Hypothalamus (tissue), 51 donors: ENCODE measurements at regions not wholly inside any gene's neighbourhood (a gene's known extent, or its start where the extent isn't known, plus 50 kb on each side); places are given as distances from the start of the nearest gene placed in this dataset.
A peak's percentile ranks its signal among the peaks of the same experiment; 100 is the strongest.
"Not testable (repeated sequence)": the region's sequence is repeated elsewhere in the genome, so short reads cannot be mapped to it uniquely, and the experiment has no call there.

Experiments
- DNase-seq, 51 donors: peaks; one replicate each; lab custom pipeline; 2025; lab: John Stamatoyannopoulos, UW

GRCh38 chr2:129178356-129178755 is 801.1 kb upstream of the RAB6C start:
- peak in 22 of 51 donors; percentile 4 to 71 (median 25) for DNase-seq

- DNase-seq, result no peak
These were observed 800.3 kb upstream of the RAB6C start for GRCh38 chr2:129179199-129179598.

- DNase-seq, result no peak
These were observed 799.2 kb upstream of the RAB6C start for GRCh38 chr2:129180124-129180716.

GRCh38 chr2:129181433-129181832 is 798.0 kb upstream of the RAB6C start:
- DNase-seq, result no peak

GRCh38 chr2:129181963-129182362 is 797.5 kb upstream of the RAB6C start:
- no peak for DNase-seq

- no peak for DNase-seq
These were observed 792.1 kb upstream of the RAB6C start for GRCh38 chr2:129187343-129187742.

- no peak for DNase-seq
These were observed 791.0 kb upstream of the RAB6C start for GRCh38 chr2:129188451-129188850.

- no peak for DNase-seq
These were observed 789.7 kb upstream of the RAB6C start for GRCh38 chr2:129189617-129190319.

- DNase-seq, result no peak
These were observed 789.0 kb upstream of the RAB6C start for GRCh38 chr2:129190494-129190893.

- no peak for DNase-seq
These were observed 787.9 kb upstream of the RAB6C start for GRCh38 chr2:129191530-129191929.

GRCh38 chr2:129192117-129192516 is 787.3 kb upstream of the RAB6C start:
- no peak for DNase-seq

GRCh38 chr2:129192841-129193253 is 786.6 kb upstream of the RAB6C start:
- no peak for DNase-seq

- DNase-seq, result no peak
These were observed 785.5 kb upstream of the RAB6C start for GRCh38 chr2:129193961-129194360.

- no peak for DNase-seq
These were observed 780.0 kb upstream of the RAB6C start for GRCh38 chr2:129199501-129199900.

- DNase-seq, result no peak
These were observed 777.8 kb upstream of the RAB6C start for GRCh38 chr2:129201696-129202095.

GRCh38 chr2:129203331-129203730 is 776.1 kb upstream of the RAB6C start:
- DNase-seq, result peak in 1 of 51 donors; percentile 5

- DNase-seq, result not testable (repeated sequence)
These were observed 774.9 kb upstream of the RAB6C start for GRCh38 chr2:129204581-129204980.

- no peak for DNase-seq
These were observed 774.3 kb upstream of the RAB6C start for GRCh38 chr2:129205176-129205575.

- DNase-seq, result no peak
These were observed 773.7 kb upstream of the RAB6C start for GRCh38 chr2:129205766-129206165.

- no peak for DNase-seq
These were observed 767.0 kb upstream of the RAB6C start for GRCh38 chr2:129212299-129212958.

- DNase-seq, result no peak
These were observed 755.4 kb upstream of the RAB6C start for GRCh38 chr2:129224022-129224421.

GRCh38 chr2:129224486-129224885 is 755.0 kb upstream of the RAB6C start:
- no peak for DNase-seq
